ENCODE measurements at regions not wholly inside any gene's neighbourhood (a gene's known extent, or its start where the extent isn't known, plus 50 kb on each side); places are given as distances from the start of the nearest gene placed in this dataset.

DNA sequence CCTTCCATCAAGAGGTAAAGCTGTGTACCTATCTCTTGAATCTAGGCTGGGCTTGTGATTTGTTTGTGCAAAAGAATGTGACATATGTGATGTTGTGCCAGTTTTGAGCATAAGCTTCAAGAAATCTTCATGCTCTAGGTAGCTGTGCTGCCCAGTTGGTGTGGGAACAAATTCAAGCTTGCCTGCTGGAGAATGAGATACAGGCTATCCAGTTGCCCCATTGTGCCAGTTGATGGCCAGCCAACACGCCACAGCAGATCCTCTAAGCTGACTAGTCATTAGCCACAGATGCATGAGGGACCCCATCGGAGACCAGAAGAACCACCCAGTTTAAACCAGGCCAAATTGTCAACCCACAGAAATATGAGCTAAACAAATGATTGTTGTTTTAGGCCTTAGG is 180.5 kb upstream of the MPHOSPH6 start:
- no peak for DNase-seq

DNA sequence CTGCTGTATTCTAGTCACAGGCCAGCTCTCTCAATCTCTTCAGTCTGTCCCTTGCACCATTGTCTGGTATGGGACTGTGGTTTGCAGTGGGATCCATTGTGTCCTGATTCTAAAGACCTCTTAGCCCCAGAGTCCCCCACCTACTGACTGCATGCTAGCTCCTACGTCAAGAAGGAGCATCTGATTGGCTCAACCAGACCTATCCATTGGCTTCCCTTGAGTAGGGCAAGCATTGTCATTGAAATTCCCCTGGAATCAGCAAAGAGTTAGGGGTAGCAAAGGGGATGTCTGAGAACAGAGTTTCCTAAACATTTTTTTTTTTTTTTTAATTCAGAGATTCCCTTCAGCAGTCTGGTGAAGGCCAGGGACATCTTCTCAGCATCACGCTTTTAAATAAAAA is 175.3 kb upstream of the MPHOSPH6 start:
- no peak for DNase-seq

DNA sequence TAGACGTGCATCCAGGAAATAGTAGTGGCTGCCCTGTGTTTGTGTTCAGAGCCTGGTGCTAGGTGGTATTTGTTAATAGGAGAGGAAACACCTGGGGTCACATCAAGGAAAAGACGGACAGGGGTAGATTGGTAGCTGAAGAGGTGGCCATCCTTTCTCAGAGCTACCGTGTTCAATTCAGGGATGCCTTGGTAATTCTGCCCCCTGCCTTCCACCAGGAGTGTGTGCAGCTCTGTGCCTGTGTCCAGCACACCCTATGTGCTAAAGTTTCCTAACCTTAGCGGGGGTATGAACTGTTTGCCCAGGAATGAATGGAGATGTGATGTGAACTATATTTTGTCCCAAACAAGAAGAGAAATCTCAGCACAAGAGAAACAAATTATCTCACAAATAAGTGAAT is 174.1 kb upstream of the MPHOSPH6 start:
- no peak for DNase-seq

DNA sequence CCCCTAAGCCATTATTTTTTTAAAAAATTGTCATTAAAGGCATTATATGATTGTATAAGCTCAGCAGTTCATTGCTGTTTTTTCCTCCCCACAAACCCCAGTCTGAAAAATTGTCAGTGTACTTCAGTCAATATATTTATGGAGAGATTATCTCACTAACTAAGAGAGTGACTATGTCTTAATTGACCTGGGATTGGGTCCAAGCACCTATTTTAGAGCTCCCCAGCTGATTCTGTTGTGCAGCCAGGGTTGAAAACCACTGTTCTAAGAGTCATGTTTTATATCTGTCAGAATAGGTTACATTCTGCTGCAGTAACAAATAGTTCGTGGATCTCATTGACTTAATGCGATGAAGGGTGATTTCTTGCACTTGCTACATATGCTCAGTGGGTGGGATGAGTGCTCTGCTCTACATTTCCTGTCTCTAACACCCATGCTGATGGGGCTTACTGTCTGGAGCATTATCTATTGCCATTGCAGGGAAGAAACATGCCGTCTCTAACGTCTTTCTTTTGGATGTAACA is 171.2 kb upstream of the MPHOSPH6 start:
- DNase-seq, result no peak

DNA sequence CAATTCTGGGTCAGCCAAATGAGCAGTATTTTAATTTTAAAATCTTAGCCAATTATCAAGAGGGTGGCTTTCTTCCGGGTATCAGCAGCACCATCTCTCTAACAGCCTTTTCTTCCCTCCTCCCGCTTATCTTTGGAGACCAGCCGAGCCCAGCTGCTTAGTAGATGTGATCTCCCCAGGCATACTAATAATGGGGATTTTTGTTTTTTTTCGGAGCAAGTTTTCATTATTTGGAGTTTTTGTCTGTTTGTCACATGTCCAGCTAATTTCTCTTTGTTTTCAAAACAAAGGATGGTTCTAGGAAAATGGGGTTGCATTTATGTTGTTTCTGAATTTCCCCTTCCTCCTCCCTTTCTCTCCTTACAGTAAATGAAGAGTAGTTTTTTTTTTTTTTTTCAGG is 170.5 kb upstream of the MPHOSPH6 start:
- DNase-seq, result no peak

DNA sequence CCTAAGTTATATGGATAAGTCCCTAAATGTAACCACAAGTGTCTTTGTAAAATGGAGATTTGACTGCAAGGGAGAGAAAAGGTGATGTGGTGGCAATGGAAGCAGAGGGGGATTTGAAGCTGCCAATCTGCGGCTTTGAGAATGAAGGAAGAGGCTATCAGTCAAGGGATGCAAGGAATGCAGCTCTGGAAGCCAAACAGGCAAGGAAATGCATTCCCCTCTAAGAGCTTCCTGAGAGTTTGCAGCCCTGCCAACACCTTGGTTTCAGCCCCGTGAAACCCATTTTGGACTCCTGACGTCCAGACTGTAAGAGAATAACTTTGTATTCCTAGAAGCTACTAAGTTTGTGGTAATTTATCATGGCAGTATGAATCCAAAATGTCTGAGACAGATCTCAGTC is 167.3 kb upstream of the MPHOSPH6 start:
- DNase-seq, result no peak

DNA sequence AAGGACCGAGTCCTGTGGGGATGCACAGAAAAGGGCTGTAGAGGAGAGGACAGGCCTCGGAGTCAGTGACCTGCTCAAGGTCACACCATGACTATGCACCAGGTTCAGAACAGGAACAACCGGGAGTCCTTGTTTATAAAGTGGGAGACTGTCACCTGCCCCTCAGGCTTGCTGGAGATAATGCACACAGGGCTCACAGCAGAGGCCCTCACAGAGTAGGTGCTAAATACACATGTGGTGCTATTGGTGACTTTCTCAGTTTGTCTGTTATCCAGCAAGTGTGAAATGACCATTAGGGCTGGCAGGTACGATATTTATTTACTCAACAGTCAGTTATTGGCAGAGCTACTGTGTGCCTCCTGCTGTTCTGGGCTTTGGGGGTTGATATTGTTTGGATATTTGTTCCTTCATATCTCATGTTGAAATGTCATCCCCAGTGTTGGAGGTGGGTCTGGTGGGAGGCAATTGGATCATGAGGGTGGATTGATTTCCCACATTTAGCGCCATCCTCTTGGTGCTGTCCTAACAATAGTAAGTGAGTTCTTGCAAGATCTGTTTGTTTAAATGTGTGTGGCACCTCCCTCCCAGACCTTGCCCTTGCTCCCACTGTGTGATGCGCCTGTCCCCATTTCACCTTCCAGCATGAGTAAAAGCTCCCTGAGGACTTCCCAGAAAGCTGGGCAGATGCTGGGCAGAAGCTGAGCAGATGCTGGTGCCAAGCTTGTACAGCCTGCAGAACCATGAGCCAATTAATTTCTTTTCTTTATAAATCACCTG is 162.1 kb upstream of the MPHOSPH6 start:
- no peak for DNase-seq

DNA sequence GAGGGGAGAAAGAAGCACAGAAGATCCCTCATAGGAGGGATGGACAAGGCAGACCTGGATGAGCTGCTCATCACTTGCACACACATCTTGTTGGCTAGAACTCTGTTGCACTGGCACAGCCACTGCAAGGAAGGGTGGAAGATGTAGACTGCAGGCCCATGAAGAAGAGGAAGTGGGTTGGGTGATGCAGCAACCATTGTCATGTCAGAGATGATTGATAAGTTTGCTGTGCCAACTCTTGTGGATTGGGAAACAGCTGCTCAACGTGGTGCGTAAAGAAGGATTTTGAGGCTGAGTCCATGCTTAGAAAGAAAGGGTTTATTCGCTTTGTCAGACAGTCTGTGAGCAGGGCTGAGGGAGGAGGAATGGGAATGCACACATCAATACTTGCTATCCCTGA is 161.4 kb upstream of the MPHOSPH6 start:
- no peak for DNase-seq

DNA sequence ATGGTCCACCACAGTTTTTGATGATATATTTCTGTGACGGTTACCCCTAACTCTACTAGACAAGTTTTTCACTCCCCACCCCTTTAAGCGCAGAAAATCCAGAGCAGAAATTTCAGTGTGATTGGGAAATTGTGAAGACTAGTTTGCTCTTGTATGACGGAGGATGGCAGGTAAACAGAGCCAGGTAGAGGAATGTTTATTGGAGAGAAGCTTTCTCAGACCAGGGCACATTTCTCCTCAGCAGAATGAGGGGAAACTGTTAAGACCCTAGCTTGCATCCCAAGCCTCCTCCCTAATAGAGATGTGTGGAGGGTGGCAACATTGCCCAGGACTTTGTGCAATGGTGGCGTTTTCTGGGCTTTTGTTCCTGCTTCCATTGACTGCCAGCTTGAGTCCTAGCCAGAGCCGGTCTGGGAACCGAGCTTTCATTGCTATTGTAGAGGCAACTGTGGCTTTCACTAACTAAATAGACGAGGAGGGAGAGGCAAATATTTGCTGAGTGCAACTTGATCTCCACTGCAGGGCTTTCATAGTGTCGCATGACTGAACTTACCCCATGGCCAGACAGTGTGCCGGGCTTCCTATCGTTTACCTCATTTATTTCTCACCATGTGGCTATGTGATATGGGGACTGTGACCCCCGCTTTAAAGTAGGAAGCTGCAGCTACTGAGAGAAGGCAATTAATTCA is 159.6 kb upstream of the MPHOSPH6 start:
- DNase-seq, result no peak

DNA sequence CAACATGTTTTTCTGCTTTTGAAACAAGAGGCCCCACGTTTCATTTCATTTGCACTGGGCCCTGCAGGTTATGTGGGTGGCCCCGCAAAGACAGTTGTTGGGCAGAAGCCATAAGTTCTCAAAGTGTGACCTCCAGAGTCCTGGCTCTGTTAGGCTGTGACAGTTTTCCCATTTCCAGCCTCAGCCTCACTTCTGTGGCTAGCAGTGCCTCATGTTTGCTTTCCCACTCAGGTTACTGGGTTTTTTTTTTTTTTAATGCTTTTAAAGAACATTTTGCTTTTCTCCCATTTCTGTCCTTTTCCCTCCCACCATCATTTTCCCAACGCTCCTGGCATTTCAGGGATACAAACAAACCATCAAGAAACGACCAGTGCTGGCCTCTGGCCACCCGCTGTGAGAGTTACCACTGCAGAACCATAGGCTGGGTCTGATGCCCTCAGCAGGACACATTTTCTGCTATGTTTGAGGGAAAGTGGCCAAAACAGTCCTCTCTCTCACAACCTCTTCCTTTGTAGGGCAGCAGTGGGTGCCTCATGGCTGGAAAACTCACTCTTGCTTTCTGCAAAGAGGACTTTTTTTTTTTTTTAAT is 159.0 kb upstream of the MPHOSPH6 start:
- DNase-seq, result no peak

DNA sequence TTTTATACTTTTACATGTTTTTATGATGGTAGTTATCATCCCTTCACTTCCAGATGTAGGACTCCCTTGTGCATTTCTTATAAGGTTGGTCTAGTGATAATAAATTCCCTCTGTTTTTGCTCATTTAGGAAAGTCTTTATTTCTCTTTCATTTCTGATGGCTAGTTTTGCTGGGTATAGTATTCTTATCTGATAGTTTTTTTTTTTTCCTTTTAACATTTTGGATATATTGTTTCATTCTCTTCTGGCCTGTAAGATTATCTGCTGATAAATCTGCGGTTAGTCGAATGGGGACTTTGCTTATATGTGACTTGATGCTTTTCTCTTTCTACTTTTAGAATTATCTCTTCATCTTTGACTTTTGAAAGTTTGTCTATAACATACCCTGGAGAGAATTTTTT is 153.1 kb upstream of the MPHOSPH6 start:
- no peak for DNase-seq

DNA sequence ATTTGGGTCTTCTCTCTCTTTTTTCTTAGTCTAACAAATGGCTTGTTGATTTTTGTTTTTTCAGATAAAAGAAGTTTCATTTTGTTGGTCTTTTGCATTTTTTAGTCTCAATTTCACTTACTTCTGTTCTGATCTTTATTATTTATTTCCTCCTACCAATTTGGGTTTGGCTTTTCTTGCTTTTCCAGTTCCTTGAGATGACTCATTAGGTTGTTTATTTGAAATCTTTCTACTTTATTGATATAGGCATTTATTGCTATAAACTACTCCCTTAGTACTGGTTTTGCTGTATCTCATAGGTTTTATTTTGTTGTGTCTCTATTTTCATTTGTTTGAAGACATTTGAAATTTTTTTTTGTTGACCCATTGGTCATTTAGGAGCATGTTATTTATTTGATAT is 152.2 kb upstream of the MPHOSPH6 start:
- DNase-seq, result no peak

DNA sequence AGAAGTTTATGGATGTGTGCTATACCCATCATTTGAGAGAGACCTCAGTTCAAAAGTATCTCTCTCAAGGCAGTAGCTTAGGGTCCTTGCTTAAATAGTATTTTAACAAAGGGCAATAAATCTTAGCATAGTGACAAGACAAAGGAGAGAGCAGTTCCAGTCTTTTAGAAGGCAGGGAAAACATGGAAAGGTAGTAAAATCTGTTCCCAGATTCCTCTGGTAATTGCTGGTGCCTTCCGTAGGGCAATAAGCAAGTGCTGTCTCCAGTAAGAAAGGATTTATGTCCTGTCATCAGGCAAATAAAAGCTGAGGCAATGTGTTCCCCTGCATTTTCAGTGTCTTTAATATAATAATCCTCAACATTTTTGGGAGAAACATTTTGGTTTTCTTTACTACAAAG is 149.0 kb upstream of the MPHOSPH6 start:
- DNase-seq, result no peak

DNA sequence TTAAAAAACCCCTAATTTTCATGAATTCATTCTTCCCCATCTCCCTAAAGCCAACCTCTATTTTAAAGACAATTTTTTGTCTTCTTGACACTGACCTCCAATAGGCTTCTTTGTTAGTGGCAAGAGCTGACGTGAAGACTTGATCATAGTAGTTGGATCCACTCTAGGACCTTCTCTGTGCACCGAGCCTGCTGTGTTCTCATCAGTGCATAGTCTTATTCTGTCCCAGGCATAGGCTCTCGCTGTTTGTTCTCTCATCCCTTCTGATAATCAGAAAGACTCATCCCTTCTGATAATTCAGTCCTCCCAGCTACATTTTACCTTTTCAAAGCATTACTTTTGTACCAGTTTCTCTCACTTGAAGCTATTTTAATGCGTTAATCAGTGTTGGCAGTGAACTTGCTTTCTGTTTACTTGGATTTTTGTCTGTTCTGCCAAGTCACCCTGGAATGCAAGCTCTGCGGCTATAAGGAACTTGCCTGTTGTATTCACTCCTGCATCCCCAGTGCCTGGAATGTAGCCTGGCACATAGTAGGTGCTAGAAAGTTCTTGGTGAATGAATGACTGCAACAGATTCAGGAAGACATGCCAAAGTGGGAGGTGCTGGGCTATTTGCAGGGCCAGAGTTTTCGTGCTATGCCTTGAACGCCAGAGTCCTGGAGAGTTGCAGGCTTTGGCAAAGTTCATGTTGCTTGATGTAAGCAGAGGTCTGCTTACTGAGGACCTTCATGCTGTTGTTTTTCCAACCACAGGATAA is 147.6 kb upstream of the MPHOSPH6 start:
- no peak for DNase-seq

DNA sequence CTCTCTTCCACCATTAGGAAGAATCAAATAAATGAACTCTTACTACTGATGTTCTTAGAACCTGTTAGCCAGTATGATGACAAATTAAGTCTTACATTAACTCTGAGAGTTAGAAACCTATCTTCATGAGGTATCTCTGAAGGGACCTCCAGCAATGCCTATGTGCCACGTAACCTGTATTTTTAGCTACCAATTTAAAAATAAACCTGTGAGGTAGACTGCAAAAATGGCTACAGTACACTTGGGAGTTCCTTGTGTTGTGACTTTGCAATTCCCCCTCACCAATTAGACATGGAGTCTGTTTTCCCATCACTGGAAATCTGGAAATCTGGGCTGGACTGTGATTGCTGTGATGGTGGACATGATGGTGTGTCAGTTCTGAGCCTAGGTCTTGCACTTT is 143.7 kb upstream of the MPHOSPH6 start:
- no peak for DNase-seq

DNA sequence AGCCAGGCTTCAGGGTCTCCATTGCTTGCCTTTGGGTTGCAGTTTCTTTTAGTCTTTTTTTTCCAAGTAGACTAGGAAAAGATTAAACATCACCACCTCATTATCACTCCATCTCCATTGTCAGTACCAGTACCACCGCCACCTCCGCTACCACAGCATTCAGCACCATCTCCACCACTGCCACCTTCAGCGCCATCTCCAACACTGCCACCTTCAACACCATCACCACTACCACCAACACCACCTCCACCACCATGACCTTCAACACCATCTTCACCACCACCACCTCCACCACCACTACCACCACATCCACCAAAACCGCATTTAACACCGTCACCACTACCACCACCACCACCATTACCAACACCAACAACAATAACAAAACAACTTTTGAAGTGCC is 141.5 kb upstream of the MPHOSPH6 start:
- no peak for DNase-seq

DNA sequence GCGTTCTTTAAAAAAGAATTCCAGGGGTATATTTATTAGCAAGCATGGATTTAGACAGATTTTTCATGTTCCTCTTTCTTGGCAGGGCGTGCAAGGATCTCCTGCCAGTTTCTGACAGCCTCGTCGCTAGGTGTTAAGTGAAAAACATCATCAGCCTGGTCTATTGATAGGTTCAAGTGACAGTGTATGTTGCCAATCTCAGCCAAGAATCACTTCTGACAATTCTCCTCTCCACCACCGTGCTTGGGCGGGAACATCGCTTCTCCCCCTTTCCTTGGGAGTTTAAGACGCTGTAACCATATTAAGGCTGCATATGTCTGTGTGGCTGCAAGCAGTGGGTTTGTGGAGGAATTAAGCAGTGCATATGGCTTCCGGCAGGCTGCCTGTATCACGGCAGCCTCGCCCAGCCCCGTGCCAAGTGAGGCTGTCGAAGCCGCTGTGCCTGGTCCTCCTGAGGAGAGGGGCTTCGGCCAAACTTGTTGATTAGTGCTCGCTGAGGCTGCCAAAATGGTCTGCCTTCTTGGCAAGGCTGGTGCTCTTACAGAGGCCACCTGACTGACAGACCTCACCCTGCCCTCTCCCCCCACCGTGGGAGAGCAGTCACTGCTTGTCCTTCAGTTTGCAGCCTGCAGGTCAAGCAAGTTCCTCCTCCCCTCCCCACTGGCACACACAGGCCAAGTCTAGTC is 132.2 kb upstream of the MPHOSPH6 start:
- no peak for DNase-seq

DNA sequence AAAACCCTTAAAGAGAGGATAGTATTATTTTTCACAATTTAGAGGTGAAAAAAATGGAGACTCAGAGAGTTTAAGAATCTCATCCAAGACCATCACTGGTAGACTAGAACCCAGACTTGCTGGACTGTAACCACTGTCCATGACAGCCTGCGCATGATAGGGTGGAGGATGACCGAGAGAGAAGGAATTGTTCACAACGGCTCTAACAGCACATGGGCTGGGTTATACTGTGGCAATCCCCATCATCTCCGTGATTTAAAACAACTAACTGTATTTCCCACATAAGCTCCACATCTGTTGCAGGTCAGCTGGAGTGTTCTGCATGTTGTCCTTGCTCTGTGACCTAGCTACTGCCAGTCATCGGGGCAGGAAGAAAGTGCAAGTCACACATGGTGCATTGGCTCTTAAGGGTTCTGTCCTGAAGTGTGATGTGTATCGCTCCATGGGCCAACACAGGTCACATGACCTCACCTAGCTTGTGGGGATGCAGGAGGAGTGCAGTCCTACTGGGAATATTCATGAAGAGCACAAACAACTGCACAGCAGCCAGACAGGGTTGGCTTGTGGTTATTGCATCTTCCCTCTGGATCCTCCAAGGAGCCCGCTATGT is 131.2 kb upstream of the MPHOSPH6 start:
- DNase-seq, result no peak

DNA sequence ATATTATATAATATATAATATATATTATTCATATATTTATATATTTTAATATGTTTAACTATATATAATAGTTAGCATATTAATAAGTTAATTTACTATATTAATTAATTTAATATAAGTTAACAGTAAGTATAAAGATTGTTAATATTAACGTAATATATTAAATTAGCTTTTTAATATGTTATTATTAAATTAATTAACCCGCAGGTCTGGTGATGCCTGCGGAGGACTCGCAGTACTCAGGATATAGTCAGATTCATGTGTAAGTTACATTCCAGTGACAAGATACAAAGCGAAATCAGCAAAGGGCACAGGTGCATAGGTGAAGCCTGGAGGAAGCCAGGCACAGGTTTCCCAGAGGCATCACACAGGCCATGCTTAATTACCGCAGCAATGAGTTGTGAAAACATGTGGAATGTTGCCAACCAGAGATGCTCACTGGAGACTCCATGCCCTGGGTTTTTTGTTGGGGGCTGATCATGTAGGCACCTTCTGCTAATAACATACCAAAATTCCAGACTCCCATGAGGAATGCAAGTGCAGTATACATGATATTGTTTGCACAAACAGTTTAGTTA is 130.4 kb upstream of the MPHOSPH6 start:
- no peak for DNase-seq

DNA sequence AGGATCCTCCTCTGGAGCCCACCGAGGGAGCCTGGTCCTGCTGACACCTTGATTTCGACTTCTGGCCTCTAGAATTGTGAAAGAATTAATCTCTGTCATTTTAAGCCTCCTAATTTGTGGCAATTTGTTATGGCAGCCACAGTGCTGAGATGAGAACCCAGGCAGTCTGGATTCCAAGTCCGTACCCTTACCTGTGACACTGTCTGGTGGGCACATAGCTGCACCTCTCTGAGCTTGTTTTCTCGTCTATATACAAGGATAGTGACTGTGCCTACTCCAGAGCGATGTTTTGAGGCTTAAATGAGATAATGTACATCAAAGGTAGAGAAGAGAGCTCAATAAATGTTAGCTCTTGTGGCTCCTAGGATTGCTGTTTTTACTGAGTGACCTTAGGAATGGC is 128.4 kb upstream of the MPHOSPH6 start:
- DNase-seq, result no peak

DNA sequence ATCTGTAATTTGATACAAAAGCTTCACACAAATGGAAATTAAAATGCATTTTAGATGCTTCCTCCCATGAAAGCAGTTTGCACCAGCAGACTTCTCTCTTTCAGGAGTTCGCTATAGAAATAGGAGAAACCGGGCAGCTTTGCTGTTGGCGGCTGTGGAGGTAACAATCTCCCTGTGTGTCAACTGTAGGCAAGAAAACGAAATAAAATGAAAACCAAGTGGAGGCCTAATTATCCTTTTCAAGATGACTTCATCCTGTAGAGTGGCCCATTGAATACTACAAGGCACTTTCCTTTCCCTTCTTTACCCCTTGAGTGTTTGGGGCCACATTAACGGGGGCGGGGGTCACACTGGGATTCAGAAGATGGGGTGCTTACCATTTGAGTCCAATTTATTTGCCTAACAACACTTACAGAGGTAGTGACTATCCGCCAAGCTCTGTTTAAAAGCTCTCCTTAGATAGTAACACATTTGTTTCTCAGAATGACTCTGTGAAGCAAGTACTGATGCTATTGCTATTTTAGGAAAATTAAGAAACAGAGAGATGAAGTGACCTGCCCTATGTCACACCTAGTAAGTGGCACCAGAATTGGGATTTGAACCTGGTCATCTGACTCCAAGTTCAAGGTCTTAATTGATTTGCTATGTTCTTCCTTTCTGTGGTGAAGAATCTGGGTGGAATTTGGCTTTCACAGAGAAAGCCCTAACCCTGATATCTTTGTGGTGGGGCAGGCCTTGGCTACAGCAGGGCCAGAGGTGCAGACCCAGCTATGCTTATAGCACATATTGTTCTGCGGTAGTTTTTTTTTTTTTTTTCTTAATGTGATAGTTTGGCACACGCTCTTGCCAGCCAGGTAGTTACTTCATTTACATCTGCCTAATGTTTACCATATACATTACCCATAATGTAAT is 125.5 kb upstream of the MPHOSPH6 start:
- no peak for DNase-seq
